ENCODE measurements at regions not wholly inside any gene's neighbourhood (a gene's known extent, or its start where the extent isn't known, plus 50 kb on each side); places are given as distances from the start of the nearest gene placed in this dataset.

GRCh38 chrX:13420545-13421183 lies 100.8 kb upstream of the ATXN3L start:
- no peak for DNase-seq (ENCODE audit: extremely low spot score in 2 of 2)

GRCh38 chrX:13419918-13420317 lies 100.1 kb upstream of the ATXN3L start:
- no peaks in the 10 kb centered on the region for H3K9me3 ChIP-seq
- H3K36me3 ChIP-seq: no peaks in the 10 kb centered on the region
- no peak overlapping the region for H3K4me3 ChIP-seq
- no peak for TF ChIP-seq POLR2A (IDR thresholded peaks at IDR 0.05)
- TF ChIP-seq, protein P1, sequence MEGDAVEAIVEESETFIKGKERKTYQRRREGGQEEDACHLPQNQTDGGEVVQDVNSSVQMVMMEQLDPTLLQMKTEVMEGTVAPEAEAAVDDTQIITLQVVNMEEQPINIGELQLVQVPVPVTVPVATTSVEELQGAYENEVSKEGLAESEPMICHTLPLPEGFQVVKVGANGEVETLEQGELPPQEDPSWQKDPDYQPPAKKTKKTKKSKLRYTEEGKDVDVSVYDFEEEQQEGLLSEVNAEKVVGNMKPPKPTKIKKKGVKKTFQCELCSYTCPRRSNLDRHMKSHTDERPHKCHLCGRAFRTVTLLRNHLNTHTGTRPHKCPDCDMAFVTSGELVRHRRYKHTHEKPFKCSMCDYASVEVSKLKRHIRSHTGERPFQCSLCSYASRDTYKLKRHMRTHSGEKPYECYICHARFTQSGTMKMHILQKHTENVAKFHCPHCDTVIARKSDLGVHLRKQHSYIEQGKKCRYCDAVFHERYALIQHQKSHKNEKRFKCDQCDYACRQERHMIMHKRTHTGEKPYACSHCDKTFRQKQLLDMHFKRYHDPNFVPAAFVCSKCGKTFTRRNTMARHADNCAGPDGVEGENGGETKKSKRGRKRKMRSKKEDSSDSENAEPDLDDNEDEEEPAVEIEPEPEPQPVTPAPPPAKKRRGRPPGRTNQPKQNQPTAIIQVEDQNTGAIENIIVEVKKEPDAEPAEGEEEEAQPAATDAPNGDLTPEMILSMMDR (IDR thresholded peaks at IDR 0.05): no peak
- TF ChIP-seq POLR2AphosphoS5 (IDR thresholded peaks at IDR 0.05; ENCODE audit: insufficient read depth in 1 of 2, low read depth in 1 of 2): no peak
- intact Hi-C loops (cut with DNase I): no loop called here
- H3K27ac ChIP-seq: no peak overlapping the region
- H3K27me3 ChIP-seq: no peaks in the 10 kb centered on the region
- DNase-seq (ENCODE audit: extremely low spot score in 2 of 2): no peak
- no peaks in the 10 kb centered on the region for H3K4me1 ChIP-seq

More at GRCh38 chrX:13420545-13421183, 100.8 kb upstream of the ATXN3L start:
- H3K27me3 ChIP-seq: no peaks in the 10 kb centered on the region
- no peaks in the 10 kb centered on the region for H3K36me3 ChIP-seq
- H3K4me3 ChIP-seq: no peak overlapping the region
- H3K4me1 ChIP-seq: no peaks in the 10 kb centered on the region
- intact Hi-C loops (cut with DNase I): no loop called here
- no peak for TF ChIP-seq POLR2AphosphoS5 (IDR thresholded peaks at IDR 0.05; ENCODE audit: insufficient read depth in 1 of 2, low read depth in 1 of 2)
- TF ChIP-seq, protein P1 (IDR thresholded peaks at IDR 0.05): no peak
- H3K27ac ChIP-seq: no peak overlapping the region
- H3K9me3 ChIP-seq: no peaks in the 10 kb centered on the region

DNA sequence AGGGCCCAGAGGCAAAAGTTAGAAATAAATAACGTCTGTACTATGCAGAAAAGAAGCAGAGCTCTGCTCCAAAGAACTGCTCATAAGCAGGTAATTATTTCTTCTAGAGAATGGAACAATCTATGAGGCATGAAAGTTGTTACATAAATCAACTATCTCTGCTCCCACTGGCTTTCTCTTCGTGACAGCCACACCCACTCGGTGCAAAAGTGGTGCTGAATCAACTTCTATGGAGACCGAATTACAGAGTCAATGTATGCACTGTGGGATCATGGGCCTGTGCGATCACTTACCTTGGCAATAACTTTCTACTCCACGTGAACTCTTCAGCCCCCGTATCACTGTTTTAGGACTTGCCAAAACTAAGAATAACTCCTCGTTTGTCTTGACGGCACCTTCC lies 99.4 kb upstream of the ATXN3L start:
- Histone ChIP-seq H3K27me3 (no peaks in the 10 kb centered on the region), H3K36me3 (no peaks in the 10 kb centered on the region), H3K4me3 (no peak overlapping the region), H3K4me1 (no peaks in the 10 kb centered on the region), H3K9me3 (no peaks in the 10 kb centered on the region), H3K27ac (no peak overlapping the region)
- intact Hi-C loops (cut with DNase I): no loop called here
- DNase-seq (ENCODE audit: extremely low spot score in 2 of 2): no peak
- no peak for TF ChIP-seq POLR2A (IDR thresholded peaks at IDR 0.05)
- TF ChIP-seq, protein P1 (IDR thresholded peaks at IDR 0.05): no peak
- no peak for TF ChIP-seq POLR2AphosphoS5 (IDR thresholded peaks at IDR 0.05; ENCODE audit: insufficient read depth in 1 of 2, low read depth in 1 of 2)

DNA sequence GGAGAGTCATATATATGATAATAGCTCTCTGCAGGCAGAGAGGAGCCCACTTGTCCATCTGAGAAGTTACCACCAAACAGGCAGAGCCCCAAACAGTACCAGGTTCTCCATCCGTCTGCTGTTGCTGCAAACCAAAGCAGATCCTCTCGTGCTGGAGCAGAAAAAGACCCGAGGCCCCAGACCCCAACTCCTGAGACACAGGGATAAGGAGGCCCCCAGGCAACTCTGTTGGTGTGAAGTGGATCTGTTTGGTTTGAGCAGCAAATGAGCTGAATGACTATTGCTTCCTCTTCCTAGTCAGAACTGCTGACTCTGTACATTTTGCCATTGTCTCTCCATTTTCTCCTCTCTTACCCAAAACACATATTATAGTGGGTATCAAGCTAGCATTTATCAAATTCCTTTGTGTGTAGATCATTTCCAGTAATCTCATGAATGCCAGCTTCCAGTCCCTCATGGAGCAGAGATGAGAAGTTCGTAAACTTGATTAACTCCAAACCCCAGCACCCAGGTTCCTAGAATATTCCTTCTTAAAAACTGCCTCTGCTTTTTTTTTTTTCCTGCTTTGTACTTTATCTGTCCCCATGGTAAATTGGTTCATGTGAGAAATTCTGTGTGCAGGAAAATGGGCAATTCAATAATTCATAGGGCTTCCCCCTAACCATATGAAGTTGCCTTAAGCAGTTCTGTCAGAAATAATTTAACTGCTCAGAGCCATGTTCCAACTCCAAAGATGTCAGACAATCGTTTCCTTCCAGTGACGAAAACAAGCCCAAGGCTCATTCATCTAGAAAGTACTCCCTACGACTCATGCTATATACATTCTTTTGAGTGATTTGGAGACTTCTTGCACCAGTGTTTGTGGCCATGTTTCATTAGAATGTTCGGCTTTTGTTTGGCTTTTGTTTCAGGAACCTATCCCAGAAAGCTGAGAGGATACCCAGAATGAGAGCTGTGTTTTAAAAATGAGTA lies 98.6 kb upstream of the ATXN3L start:
- Histone ChIP-seq H3K4me3 (no peak overlapping the region), H3K27ac (no peak overlapping the region), H3K27me3 (no peaks in the 10 kb centered on the region), H3K36me3 (no peaks in the 10 kb centered on the region), H3K4me1 (no peaks in the 10 kb centered on the region), H3K9me3 (no peaks in the 10 kb centered on the region)
- intact Hi-C loops (cut with DNase I): no loop called here
- no peak for DNase-seq (ENCODE audit: extremely low spot score in 2 of 2)
- TF ChIP-seq POLR2A (IDR thresholded peaks at IDR 0.05): no peak
- TF ChIP-seq POLR2AphosphoS5 (IDR thresholded peaks at IDR 0.05; ENCODE audit: insufficient read depth in 1 of 2, low read depth in 1 of 2): no peak
- TF ChIP-seq, protein P1 (IDR thresholded peaks at IDR 0.05): no peak

GRCh38 chrX:13415509-13415908 lies 95.7 kb upstream of the ATXN3L start:
- Histone ChIP-seq H3K4me1 (no peaks in the 10 kb centered on the region), H3K27me3 (no peaks in the 10 kb centered on the region), H3K4me3 (no peak overlapping the region), H3K36me3 (no peaks in the 10 kb centered on the region), H3K27ac (no peak overlapping the region), H3K9me3 (no peaks in the 10 kb centered on the region)
- intact Hi-C loops (cut with DNase I): no loop called here
- no peak for DNase-seq (ENCODE audit: extremely low spot score in 2 of 2)
- TF ChIP-seq POLR2AphosphoS5 (IDR thresholded peaks at IDR 0.05; ENCODE audit: insufficient read depth in 1 of 2, low read depth in 1 of 2) (no peak), POLR2A (IDR thresholded peaks at IDR 0.05) (no peak)
- TF ChIP-seq, protein P1 (IDR thresholded peaks at IDR 0.05): no peak

All from vagina (tissue), 2 donors.